ENCODE measurements at regions not wholly inside any gene's neighbourhood (a gene's known extent, or its start where the extent isn't known, plus 50 kb on each side); places are given as distances from the start of the nearest gene placed in this dataset.

GRCh38 chr18:10170375-10170774 lies 256.6 kb downstream of the VAPA start:
- TF ChIP-seq CTCF (IDR thresholded peaks at IDR 0.05; ENCODE audit: poor library complexity) (no peak), EZH2 (IDR thresholded peaks at IDR 0.05; ENCODE audit: borderline replicate concordance) (no peak)

Data from hepatocyte (in vitro differentiated cells).